GM08714 (cell line): ENCODE measurements at regions not wholly inside any gene's neighbourhood (a gene's known extent, or its start where the extent isn't known, plus 50 kb on each side); places are given as distances from the start of the nearest gene placed in this dataset.

Source experiments
- H3K4me3 ChIP-seq: fragments of 200-500 bp; sonication (Bioruptor generic); 2 replicates; pipeline ENCODE4 v1.5.1; 2014; ENCODE audit warnings: mild to moderate bottlenecking, low read length, inconsistent platforms
- ZNF274 ChIP-seq: IDR thresholded peaks from 2 replicates; pipeline ENCODE4 v1.6.1; 2012; ENCODE audit warnings: mild to moderate bottlenecking, low read depth, low read length

DNA sequence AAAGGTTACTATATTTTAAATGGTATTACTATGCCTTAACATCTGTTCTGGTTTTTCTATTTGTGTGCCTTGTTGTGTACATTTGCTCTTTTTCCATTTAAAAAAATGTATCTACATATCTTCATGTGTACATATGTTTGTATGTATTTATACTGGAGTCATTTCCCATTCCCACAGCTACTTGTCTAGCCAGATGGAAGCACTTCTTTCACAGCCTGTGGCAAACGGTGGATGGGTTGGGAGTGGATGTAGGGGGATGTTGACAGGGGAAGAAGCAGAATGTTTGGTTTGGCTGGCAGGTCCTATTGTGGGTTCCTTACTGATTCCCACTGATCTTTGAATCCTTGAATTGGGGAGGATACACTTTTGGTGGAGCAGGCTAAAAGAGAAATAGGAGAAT is 93.6 kb upstream of the CNTNAP4 start:
- no peak overlapping the region for H3K4me3 ChIP-seq
- TF ChIP-seq ZNF274, result no peak

- no peak for TF ChIP-seq ZNF274
- no peak overlapping the region for H3K4me3 ChIP-seq
Observed at GRCh38 chr16:76190057-76190456, 87.1 kb upstream of the CNTNAP4 start.

DNA sequence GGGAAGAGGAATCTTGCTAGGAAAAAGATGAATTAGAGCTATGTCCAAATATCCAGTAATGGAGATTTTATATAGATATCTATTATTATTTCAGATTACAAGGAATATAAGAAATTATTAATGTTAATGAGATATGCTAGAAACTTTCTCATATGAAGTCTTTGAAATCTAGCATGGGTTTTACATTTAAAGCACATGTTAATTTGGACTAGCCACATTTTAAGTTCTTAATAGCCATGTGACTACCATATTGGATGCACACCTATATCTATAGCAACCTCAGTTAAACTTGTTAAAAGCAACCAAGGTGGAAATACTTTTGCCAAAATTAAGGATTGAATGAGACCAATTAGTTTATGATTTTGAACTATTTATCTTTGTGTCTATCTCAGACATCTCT is 86.7 kb upstream of the CNTNAP4 start:
- no peak for TF ChIP-seq ZNF274
- no peak overlapping the region for H3K4me3 ChIP-seq

DNA sequence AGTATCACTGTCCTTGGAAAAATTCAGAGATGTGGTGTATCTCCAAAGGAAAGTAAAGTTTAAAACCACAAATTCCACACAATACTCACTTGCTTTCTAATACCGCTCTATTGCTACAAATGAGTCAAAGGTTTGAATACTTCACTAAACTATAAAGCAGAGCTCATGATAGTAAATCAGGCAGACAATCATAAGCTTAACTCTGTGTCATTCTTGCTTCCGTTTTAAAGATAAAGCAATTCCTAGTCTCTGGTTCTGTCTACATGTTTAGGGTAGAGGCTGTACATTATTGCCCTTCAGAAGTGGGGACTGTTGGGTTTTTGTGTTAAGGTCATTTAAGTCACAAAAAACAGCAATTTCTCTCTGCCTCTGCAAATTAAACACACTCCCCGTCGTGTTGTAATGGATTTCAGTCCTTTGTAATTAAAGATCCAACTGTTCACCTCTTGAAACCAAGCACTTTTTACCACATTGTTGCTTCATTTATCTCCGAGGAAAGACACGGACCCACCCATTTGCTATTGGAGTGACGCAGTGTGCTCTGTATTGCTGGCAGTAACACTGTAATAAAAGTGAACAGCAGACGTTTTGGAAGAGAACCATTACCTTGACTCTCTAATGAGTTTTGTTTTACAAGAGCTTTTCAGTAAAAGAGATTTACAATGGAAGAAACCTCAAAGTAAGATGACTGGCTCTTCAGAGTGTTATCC is 83.1 kb upstream of the CNTNAP4 start:
- no peak overlapping the region for H3K4me3 ChIP-seq
- TF ChIP-seq ZNF274, result no peak

DNA sequence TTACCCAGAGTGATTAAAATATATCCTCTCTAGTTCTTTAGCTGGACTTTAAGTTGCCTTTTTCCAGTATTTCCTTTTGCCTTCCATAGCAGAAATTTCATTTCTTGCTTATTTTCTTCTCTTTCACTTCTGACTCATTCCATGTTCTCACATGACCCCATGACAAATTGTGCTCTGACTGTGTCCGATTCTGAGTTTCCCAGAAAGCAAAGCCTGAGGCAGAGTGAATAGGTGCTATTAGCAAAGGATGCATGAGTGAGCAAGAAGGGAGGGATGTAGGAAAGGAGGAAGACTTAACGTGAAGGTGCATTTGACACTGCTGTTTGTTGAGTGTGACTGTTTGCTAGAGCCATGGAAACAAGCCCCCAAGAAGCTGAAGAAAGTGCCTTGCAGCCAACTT is 82.6 kb upstream of the CNTNAP4 start:
- H3K4me3 ChIP-seq, result no peak overlapping the region
- TF ChIP-seq ZNF274, result no peak

GRCh38 chr16:76195056-76195455 is 82.1 kb upstream of the CNTNAP4 start:
- TF ChIP-seq ZNF274, result no peak
- no peak overlapping the region for H3K4me3 ChIP-seq

DNA sequence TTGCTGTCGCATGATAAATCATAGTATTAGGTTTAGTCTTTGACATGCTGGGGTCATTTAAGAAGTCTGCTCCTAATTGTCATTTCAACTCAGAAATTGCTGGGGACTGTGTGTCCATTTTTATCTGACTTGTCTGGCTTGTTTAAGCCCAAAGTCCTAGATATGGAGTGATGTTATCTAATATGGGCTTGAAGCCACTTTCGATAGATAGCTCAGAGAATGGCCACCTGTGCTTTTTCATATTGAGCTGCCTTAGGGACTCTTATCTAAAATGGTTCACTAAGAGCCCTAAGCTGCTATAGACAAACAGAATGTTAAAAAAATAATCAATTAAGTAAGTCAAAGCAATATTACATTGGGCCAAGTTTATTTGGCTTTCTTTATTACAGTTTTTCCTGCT is 81.6 kb upstream of the CNTNAP4 start:
- H3K4me3 ChIP-seq, result no peak overlapping the region
- no peak for TF ChIP-seq ZNF274

DNA sequence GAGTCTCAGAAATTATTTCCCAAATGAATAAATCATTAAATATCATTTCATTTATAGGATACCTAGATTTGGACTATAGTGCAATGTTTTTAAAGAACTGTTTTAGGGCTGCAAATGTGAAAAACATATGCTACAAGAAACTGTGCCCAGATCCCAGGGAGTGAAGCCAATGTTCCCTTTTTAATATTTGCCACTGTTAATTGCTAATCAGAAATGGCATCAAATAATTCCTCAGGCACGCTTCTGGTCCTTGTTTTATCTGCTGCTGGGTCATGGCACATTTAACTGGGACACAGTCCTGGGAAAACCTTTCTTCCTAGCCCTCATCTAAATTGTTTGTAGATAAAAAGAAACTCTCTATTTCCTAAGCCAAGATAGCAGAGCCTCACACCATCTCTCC is 79.3 kb upstream of the CNTNAP4 start:
- TF ChIP-seq ZNF274, result no peak

DNA sequence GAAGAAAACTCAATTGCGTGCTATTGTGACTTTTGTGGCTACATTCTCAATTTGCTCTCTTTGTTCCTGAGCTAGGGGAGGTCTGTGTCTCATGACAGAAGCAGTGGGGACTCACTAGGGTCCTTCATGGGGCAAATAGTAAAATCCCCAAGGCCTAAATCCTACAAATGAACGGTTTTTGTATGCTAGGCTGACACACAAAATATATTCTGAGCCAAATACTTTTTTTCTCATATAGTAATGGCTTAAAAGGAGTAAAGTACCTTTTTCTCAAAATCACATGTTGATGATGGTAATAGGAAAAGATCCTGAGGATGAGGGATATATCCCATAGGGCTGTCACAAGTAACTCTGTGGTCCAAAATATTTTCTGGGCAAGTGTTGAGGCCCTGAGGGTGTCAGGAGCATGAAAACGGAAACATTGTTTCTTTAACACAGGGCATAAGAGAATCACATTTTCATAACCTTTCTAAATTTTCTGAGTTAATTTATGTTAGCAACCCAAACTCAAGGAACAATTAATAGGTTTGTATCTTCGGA is 77.5 kb upstream of the CNTNAP4 start:
- H3K4me3 ChIP-seq, result no peak overlapping the region
- no peak for TF ChIP-seq ZNF274

More for the DNA sequence above, 79.3 kb upstream of the CNTNAP4 start:
- no peak overlapping the region for H3K4me3 ChIP-seq

DNA sequence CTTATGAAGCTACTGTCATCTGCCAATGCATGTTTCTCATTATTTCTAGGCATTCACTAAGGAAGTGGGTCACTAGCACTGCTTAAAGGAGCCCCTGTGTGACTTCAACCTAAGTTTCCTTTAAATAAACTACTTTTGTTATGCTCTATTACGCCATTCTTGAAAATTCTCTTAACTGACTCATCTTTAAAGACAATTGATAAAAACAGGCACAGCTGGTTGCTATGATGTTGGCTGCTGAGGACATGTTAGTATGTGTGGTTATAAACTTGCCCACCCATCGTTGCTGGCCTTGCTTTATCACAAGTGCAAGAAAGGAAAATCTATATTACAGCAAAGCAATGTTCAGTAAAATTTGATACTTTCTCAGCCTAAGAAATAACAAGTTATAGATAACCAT is 75.8 kb upstream of the CNTNAP4 start:
- TF ChIP-seq ZNF274, result no peak
- H3K4me3 ChIP-seq, result no peak overlapping the region

- H3K4me3 ChIP-seq, result no peak overlapping the region
- TF ChIP-seq ZNF274, result no peak
Observed at GRCh38 chr16:76204249-76204648, 73.0 kb upstream of the CNTNAP4 start.

- no peak overlapping the region for H3K4me3 ChIP-seq
- no peak for TF ChIP-seq ZNF274
Observed at GRCh38 chr16:76207270-76207669, 69.9 kb upstream of the CNTNAP4 start.

DNA sequence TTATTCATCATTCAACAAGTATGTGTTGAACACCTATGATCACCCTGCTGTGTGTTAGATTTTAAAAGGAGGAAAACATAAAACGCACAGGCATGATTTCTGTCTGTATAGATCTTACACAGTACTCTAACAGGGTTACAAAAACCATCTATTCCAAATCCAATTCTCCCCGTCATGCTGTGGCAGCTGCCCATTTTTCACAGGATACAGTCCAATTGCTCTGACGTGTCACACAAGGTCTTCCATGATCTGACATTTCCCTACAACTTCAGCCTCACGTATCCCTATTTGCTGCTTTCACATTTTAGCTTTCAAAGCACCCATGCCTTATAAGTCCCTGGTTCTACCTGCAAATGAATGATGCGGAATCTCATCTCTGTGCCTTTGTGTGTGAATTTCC is 67.0 kb upstream of the CNTNAP4 start:
- no peak for TF ChIP-seq ZNF274
- H3K4me3 ChIP-seq, result no peak overlapping the region

DNA sequence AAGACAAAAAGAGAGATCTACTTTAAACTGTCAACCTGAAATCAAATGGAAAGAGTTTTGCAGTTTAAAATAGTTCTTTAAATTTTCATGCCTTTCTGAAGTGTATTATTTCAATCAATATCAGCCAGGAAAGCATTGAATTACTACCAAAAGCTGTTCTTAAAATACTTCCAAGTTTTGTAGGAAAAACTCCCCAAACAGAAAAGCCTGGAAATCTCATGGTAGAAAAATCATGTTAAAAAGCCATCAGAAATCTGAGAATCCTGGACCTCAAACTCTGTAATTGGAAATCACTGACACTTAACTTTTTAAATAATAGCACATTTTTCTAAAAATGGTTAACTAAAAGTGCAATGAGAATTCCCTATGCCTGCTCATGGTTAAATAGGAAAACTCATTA is 63.3 kb upstream of the CNTNAP4 start:
- TF ChIP-seq ZNF274, result no peak
- H3K4me3 ChIP-seq, result no peak overlapping the region

DNA sequence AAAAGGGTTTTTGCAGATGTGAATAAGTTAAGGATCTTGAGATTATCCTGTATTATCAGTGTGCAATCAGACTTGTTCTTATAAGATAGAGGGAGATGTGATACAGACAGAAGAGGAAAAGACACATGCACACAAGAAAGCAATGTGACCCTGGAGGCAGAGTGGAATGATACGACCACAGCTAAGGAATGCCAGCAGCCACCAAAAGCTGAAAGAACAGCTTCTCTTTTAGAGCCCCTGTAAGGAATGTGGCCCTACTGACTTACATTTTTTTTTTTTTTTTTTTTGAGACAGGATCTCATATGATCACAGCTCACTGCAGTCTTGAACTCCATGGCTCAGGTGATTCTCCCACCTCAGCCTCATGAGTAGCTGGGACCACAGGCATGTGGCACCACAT is 62.3 kb upstream of the CNTNAP4 start:
- no peak overlapping the region for H3K4me3 ChIP-seq
- TF ChIP-seq ZNF274, result no peak

DNA sequence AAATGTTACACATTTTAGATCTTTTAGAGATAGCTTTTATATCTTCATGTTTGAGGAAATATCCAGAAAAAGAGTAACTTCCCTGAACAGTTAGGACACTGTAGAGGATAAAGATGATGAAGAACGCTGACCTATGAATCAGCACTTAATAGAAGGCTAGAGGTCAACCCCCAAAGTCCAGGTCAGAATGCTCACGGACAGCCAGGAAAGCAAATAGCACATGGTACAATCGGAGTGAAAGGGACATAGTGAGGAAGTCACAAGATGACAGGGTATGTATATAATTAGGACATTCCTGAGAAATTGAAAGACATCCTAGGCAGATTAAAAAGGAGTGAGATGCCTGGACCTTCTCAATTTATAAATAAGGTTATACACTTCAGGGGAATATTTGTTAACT is 55.1 kb upstream of the CNTNAP4 start:
- H3K4me3 ChIP-seq, result no peak overlapping the region
- no peak for TF ChIP-seq ZNF274
